ENCODE measurements at regions not wholly inside any gene's neighbourhood (a gene's known extent, or its start where the extent isn't known, plus 50 kb on each side); places are given as distances from the start of the nearest gene placed in this dataset.
A peak's percentile ranks its signal among the peaks of the same experiment; 100 is the strongest.
"Not testable (repeated sequence)": the region's sequence is repeated elsewhere in the genome, so short reads cannot be mapped to it uniquely, and the experiment has no call there.

- peak in 1 of 10 donors; percentile 64 for DNase-seq
- intact Hi-C loops (cut with DNase I), result no loop called here
Measured at GRCh38 chr22:23418159-23418788, 161.8 kb downstream of the IGLL1 start.

- DNase-seq; intact Hi-C loops (cut with DNase I): not testable (repeated sequence)
Measured at GRCh38 chr22:23417327-23417726, 162.8 kb downstream of the IGLL1 start.

- intact Hi-C loops (cut with DNase I), result not testable (repeated sequence)
- peak in 1 of 10 donors; percentile 59 for DNase-seq
Measured at GRCh38 chr22:23416169-23416690, 163.9 kb downstream of the IGLL1 start.

- intact Hi-C loops (cut with DNase I), result no loop called here
- peak in 1 of 10 donors; percentile 65 for DNase-seq
Measured at GRCh38 chr22:23415490-23415851, 164.6 kb downstream of the IGLL1 start.

GRCh38 chr22:23414727-23415489, 165.2 kb downstream of the IGLL1 start:
- intact Hi-C loops (cut with DNase I), result no loop called here
- DNase-seq, result peak in 2 of 10 donors; percentile 72 to 79

GRCh38 chr22:23411739-23412138, 168.4 kb downstream of the IGLL1 start:
- DNase-seq, result no peak
- intact Hi-C loops (cut with DNase I), result no loop called here

- intact Hi-C loops (cut with DNase I), result no loop called here
Measured at GRCh38 chr22:23410411-23410810, 169.7 kb downstream of the IGLL1 start.

GRCh38 chr22:23409976-23410375, 170.1 kb downstream of the IGLL1 start:
- intact Hi-C loops (cut with DNase I), result no loop called here
- DNase-seq, result peak in 1 of 10 donors; percentile 34

More at GRCh38 chr22:23410411-23410810, 169.7 kb downstream of the IGLL1 start:
- DNase-seq, result peak in 1 of 10 donors; percentile 16

- intact Hi-C loops (cut with DNase I), result no loop called here
- DNase-seq, result no peak
Measured at GRCh38 chr22:23408321-23408720, 171.8 kb downstream of the IGLL1 start.

GRCh38 chr22:23405366-23405851, 174.7 kb downstream of the IGLL1 start:
- intact Hi-C loops (cut with DNase I), result no loop called here

GRCh38 chr22:23404689-23405365, 175.3 kb downstream of the IGLL1 start:
- intact Hi-C loops (cut with DNase I), result loop anchor here (5.0 kb wide), 1 partner anchor 132 kb away; no protein-coding TSS in a partner anchor
- peak in 3 of 10 donors; percentile 61 to 76 (median 70) for DNase-seq

More at GRCh38 chr22:23405366-23405851, 174.7 kb downstream of the IGLL1 start:
- peak in 2 of 10 donors; percentile 61 to 72 for DNase-seq

GRCh38 chr22:23403720-23404688, 176.1 kb downstream of the IGLL1 start:
- intact Hi-C loops (cut with DNase I), result loop anchor here (5.0 kb wide), 1 partner anchor 133 kb away; no protein-coding TSS in a partner anchor
- DNase-seq, result peak in 3 of 10 donors; percentile 55 to 72 (median 61)

GRCh38 chr22:23403152-23403719, 176.9 kb downstream of the IGLL1 start:
- DNase-seq, result peak in 2 of 10 donors; percentile 53 to 66
- intact Hi-C loops (cut with DNase I), result loop anchor here (5.0 kb wide), 1 partner anchor 134 kb away; no protein-coding TSS in a partner anchor

GRCh38 chr22:23402275-23403151, 177.6 kb downstream of the IGLL1 start:
- intact Hi-C loops (cut with DNase I), result loop anchor here (5.0 kb wide), 1 partner anchor 135 kb away; no protein-coding TSS in a partner anchor
- peak in 9 of 10 donors; percentile 38 to 95 (median 64) for DNase-seq

GRCh38 chr22:23401910-23402274, 178.2 kb downstream of the IGLL1 start:
- peak in 3 of 10 donors; percentile 65 to 79 (median 69) for DNase-seq
- intact Hi-C loops (cut with DNase I), result loop anchor here (5.0 kb wide), 1 partner anchor 135 kb away; no protein-coding TSS in a partner anchor

- peak in 3 of 10 donors; percentile 42 to 79 (median 63) for DNase-seq
- intact Hi-C loops (cut with DNase I), result loop anchor here (5.0 kb wide), 1 partner anchor 136 kb away; no protein-coding TSS in a partner anchor
Measured at GRCh38 chr22:23401111-23401909, 178.8 kb downstream of the IGLL1 start.

All from posterior cingulate gyrus (tissue), 11 donors.